SK-N-SH treated with all-trans-retinoic acid at 6 μM for 48 hours (cell line): ENCODE measurements at regions not wholly inside any gene's neighbourhood (a gene's known extent, or its start where the extent isn't known, plus 50 kb on each side); places are given as distances from the start of the nearest gene placed in this dataset.

Experiments
- GLIS3 ChIP-seq: fragments of 250-450 bp; sonication (Bioruptor Pico); IDR thresholded peaks from 2 replicates; pipeline ENCODE4 v1.5.0; 2020; ENCODE audit warnings: mild to moderate bottlenecking, moderate library complexity
- TF ChIP-seq, protein P1 (sequence below): fragments of 250-450 bp; sonication (Bioruptor Pico); IDR thresholded peaks from 2 replicates; pipeline ENCODE4 v1.8.0; 2020; ENCODE audit warnings: mild to moderate bottlenecking, moderate library complexity, borderline replicate concordance

DNA sequence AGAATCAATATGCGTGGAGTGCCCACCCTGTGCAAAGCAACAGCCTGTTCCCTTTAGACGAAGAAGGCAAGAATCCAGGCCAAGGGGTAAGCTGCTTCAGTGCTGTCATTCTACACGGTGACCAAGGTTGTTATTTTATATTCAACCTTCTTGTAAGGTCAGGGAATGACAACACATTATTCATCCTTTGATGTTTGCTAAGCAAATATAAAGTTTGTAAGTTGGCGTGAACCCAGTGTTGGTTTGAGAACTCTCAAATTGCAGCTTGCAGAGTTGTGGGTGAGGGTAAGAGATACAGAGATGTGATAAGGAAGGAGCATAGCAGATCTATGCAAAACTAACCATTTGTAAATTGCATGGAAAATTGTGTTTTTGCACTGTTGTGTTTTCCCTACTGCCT, 436.7 kb downstream of the FGF9 start:
- TF ChIP-seq GLIS3 = no peak
- TF ChIP-seq, protein P1, sequence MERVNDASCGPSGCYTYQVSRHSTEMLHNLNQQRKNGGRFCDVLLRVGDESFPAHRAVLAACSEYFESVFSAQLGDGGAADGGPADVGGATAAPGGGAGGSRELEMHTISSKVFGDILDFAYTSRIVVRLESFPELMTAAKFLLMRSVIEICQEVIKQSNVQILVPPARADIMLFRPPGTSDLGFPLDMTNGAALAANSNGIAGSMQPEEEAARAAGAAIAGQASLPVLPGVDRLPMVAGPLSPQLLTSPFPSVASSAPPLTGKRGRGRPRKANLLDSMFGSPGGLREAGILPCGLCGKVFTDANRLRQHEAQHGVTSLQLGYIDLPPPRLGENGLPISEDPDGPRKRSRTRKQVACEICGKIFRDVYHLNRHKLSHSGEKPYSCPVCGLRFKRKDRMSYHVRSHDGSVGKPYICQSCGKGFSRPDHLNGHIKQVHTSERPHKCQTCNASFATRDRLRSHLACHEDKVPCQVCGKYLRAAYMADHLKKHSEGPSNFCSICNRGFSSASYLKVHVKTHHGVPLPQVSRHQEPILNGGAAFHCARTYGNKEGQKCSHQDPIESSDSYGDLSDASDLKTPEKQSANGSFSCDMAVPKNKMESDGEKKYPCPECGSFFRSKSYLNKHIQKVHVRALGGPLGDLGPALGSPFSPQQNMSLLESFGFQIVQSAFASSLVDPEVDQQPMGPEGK = no peak
